H1 (cell line): ENCODE measurements at regions not wholly inside any gene's neighbourhood (a gene's known extent, or its start where the extent isn't known, plus 50 kb on each side); places are given as distances from the start of the nearest gene placed in this dataset.

Source experiments
- CTCF ChIA-PET: fragments of 300-600 bp; sonication (Branson Sonifier 250); formaldehyde crosslinking; loops from one replicate; lab custom pipeline; 2021; ENCODE audit not compliant: partially characterized antibody; lab: Charles Lee
- POLR2A ChIA-PET: fragments of 300-600 bp; sonication (Branson Sonifier 250); formaldehyde crosslinking; loops from one replicate; lab custom pipeline; 2021; ENCODE audit warnings: inconsistent platforms; ENCODE audit not compliant: partially characterized antibody; lab: Charles Lee
- DNase-seq, 2 experiments: peaks; one replicate each; pipeline versions ENCODE4 v3.0.0 to v3.0.0-alpha.2; 2010 to 2022; ENCODE audit warnings: low spot score in 2 of 2, low read depth in 1 of 2, mixed read lengths in 1 of 2
- FAIRE-seq: peaks from 2 replicates; lab custom pipeline; 2011; peaks lifted over from hg19 to GRCh38; lab: Jason Lieb, UNC
- H2AFZ ChIP-seq: 2 replicates; pipeline ENCODE4 v1.8.1; 2012; ENCODE audit warnings: low read length, inconsistent platforms
- H2AK5ac ChIP-seq: 2 replicates; pipeline ENCODE4 v1.6.1; 2013; ENCODE audit warnings: low read depth, low read length
- H2BK120ac ChIP-seq: replicated peaks from 2 replicates; pipeline ENCODE3; 2013; ENCODE audit warnings: low read depth, low read length, inconsistent platforms
- H2BK12ac ChIP-seq: 2 replicates; pipeline ENCODE4 v1.6.1; 2013; ENCODE audit warnings: low read depth, low read length
- H2BK15ac ChIP-seq: 2 replicates; pipeline ENCODE4 v1.6.1; 2013; ENCODE audit warnings: low read length
- H2BK20ac ChIP-seq: 2 replicates; pipeline ENCODE4 v1.6.1; 2013; ENCODE audit warnings: low read length
- H2BK5ac ChIP-seq: 2 replicates; pipeline ENCODE4 v1.6.1; 2013; ENCODE audit warnings: low read depth, low read length
- H3K14ac ChIP-seq: 2 replicates; pipeline ENCODE4 v1.6.1; 2013; ENCODE audit warnings: inconsistent platforms; ENCODE audit not compliant: insufficient read length
- H3K18ac ChIP-seq: 2 replicates; pipeline ENCODE4 v1.6.1; 2013; ENCODE audit warnings: low read length; ENCODE audit errors: extremely low read depth
- H3K23ac ChIP-seq: 2 replicates; pipeline ENCODE4 v1.6.1; 2013; ENCODE audit warnings: inconsistent platforms; ENCODE audit not compliant: insufficient read length
- H3K23me2 ChIP-seq: 2 replicates; pipeline ENCODE4 v1.6.1; 2013; ENCODE audit warnings: low read depth, low read length
- H3K27ac ChIP-seq: 2 replicates; pipeline ENCODE4 v1.6.1; 2011; ENCODE audit warnings: low read depth, low read length, inconsistent platforms
- H3K27me3 ChIP-seq, 4 experiments: replicated peaks in 1 of 4; 1 replicate in 1 of 4; 2 replicates in 3 of 4; pipeline versions ENCODE4 v1.6.1 to v1.8.1; 2011 to 2013; ENCODE audit warnings: low read length in 3 of 4, mild to moderate bottlenecking in 3 of 4, inconsistent platforms in 2 of 4, mixed read lengths in 2 of 4, moderate library complexity in 1 of 4; ENCODE audit not compliant: control insufficient read depth in 3 of 4, insufficient read depth in 3 of 4; ENCODE audit errors: extremely low read depth in 1 of 4
- H3K36me3 ChIP-seq, 4 experiments: 2 replicates each; pipeline versions ENCODE4 v1.6.1 to v1.8.1; 2011 to 2013; ENCODE audit warnings: mild to moderate bottlenecking in 4 of 4, low read length in 3 of 4, moderate library complexity in 2 of 4, control low read depth in 1 of 4, inconsistent platforms in 1 of 4; ENCODE audit not compliant: insufficient read depth in 4 of 4, control insufficient read depth in 2 of 4
- H3K4ac ChIP-seq: replicated peaks from 2 replicates; pipeline ENCODE3; 2013; ENCODE audit warnings: low read length, low read depth, mixed read lengths, inconsistent platforms; ENCODE audit not compliant: insufficient read length
- H3K4me1 ChIP-seq, 4 experiments: replicated peaks in 1 of 4; 1 replicate in 1 of 4; 2 replicates in 3 of 4; pipeline versions ENCODE4 v1.6.1 to v1.8.1; 2011 to 2013; ENCODE audit warnings: low read length in 3 of 4, inconsistent platforms in 2 of 4, mixed read lengths in 1 of 4; ENCODE audit not compliant: insufficient read depth in 4 of 4, control insufficient read depth in 3 of 4
- H3K4me2 ChIP-seq, 2 experiments: 2 replicates each; pipeline versions ENCODE4 v1.6.1 to v1.8.1; 2011 to 2013; ENCODE audit warnings: low read depth in 2 of 2, low read length in 2 of 2, control low read depth in 1 of 2, inconsistent platforms in 1 of 2, mild to moderate bottlenecking in 1 of 2; ENCODE audit not compliant: insufficient read depth in 1 of 2
- H3K4me3 ChIP-seq, 4 experiments: fragments of 200-600, 300-600 bp in 1 of 4; sonication (generic), shearing (Covaris generic), sonication (Bioruptor Twin) in 1 of 4; 2 replicates each; pipeline versions ENCODE4 v1.5.1 to v1.8.1; 2011 to 2016; ENCODE audit warnings: low read length in 4 of 4, low read depth in 3 of 4, control low read depth in 2 of 4, inconsistent platforms in 2 of 4, mild to moderate bottlenecking in 2 of 4, mixed read lengths in 1 of 4, moderate library complexity in 1 of 4; ENCODE audit not compliant: insufficient read depth in 2 of 4; ENCODE audit errors: extremely low read depth in 1 of 4
- H3K56ac ChIP-seq: replicated peaks from 2 replicates; pipeline ENCODE3; 2013; ENCODE audit warnings: low read depth, mild to moderate bottlenecking, mixed read lengths, low read length, inconsistent platforms; ENCODE audit not compliant: insufficient read length
- H3K79me1 ChIP-seq: 2 replicates; pipeline ENCODE4 v1.6.1; 2013; ENCODE audit warnings: low read depth, low read length, control low read depth
- H3K79me2 ChIP-seq, 2 experiments: 2 replicates each; pipeline versions ENCODE4 v1.6.1 to v1.8.1; 2012 to 2013; ENCODE audit warnings: low read length in 2 of 2, mild to moderate bottlenecking in 2 of 2, inconsistent platforms in 1 of 2; ENCODE audit not compliant: insufficient read depth in 2 of 2, control insufficient read depth in 1 of 2
- H3K9ac ChIP-seq, 4 experiments: replicated peaks in 1 of 4; 1 replicate in 1 of 4; 2 replicates in 3 of 4; pipeline versions ENCODE4 v1.6.1 to v1.8.1; 2011 to 2013; ENCODE audit warnings: low read depth in 3 of 4, low read length in 3 of 4, control low read depth in 2 of 4, mild to moderate bottlenecking in 2 of 4, moderate library complexity in 2 of 4, inconsistent platforms in 1 of 4; ENCODE audit errors: extremely low read depth in 1 of 4
- H3K9me3 ChIP-seq, 2 experiments: 2 replicates each; pipeline versions ENCODE4 v1.6.1 to v1.8.1; 2012 to 2013; ENCODE audit warnings: mild to moderate bottlenecking in 2 of 2, moderate library complexity in 2 of 2, control low read depth in 1 of 2, inconsistent platforms in 1 of 2, low read depth in 1 of 2, low read length in 1 of 2, mixed read lengths in 1 of 2; ENCODE audit not compliant: insufficient read depth in 2 of 2
- H4K20me1 ChIP-seq, 2 experiments: replicated peaks in 1 of 2; 2 replicates each; pipeline versions ENCODE3 to v1.8.1; 2011 to 2013; ENCODE audit warnings: inconsistent platforms in 2 of 2, low read length in 2 of 2, mild to moderate bottlenecking in 1 of 2; ENCODE audit not compliant: insufficient read depth in 2 of 2, control insufficient read depth in 1 of 2
- H4K5ac ChIP-seq: 2 replicates; pipeline ENCODE4 v1.6.1; 2013; ENCODE audit warnings: low read length, low read depth, mixed read lengths, inconsistent platforms; ENCODE audit not compliant: insufficient read length
- H4K8ac ChIP-seq: 2 replicates; pipeline ENCODE4 v1.8.0; 2013; ENCODE audit warnings: mild to moderate bottlenecking, moderate library complexity, low read length, inconsistent platforms; ENCODE audit not compliant: insufficient read depth; ENCODE audit errors: extremely low read depth
- H4K91ac ChIP-seq: replicated peaks from 2 replicates; pipeline ENCODE3; 2013; ENCODE audit warnings: low read length, mixed read lengths, inconsistent platforms; ENCODE audit not compliant: insufficient read length
- CBX8 ChIP-seq: fragments of 300-800, 300-1000 bp; sonication (generic); IDR thresholded peaks from 2 replicates; pipeline ENCODE4 v1.7.1; 2016; ENCODE audit warnings: low read depth, low read length, borderline replicate concordance
- E2F6 ChIP-seq: IDR thresholded peaks from 2 replicates; pipeline ENCODE4 v1.6.1; 2012; ENCODE audit warnings: inconsistent platforms
- JUND ChIP-seq: IDR thresholded peaks from 2 replicates; pipeline ENCODE4 v1.6.1; 2011; ENCODE audit warnings: mild to moderate bottlenecking, improper control_type of control experiment, low read length
- KDM4A ChIP-seq: IDR thresholded peaks from one replicate; pipeline ENCODE4 v1.7.1; 2012; ENCODE audit warnings: low read depth, mild to moderate bottlenecking, moderate library complexity, low read length, inconsistent platforms; ENCODE audit not compliant: severe bottlenecking
- NANOG ChIP-seq: IDR thresholded peaks from 2 replicates; pipeline ENCODE4 v1.6.1; 2011; ENCODE audit warnings: low read length, low read depth, mild to moderate bottlenecking, inconsistent platforms; ENCODE audit not compliant: insufficient read depth, poor library complexity, severe bottlenecking
- RBBP5 ChIP-seq: IDR thresholded peaks from 2 replicates; pipeline ENCODE4 v1.7.1; 2012; ENCODE audit warnings: low read depth, mild to moderate bottlenecking, inconsistent platforms, low read length, moderate library complexity, borderline replicate concordance
- ZNF274 ChIP-seq: IDR thresholded peaks from 2 replicates; pipeline ENCODE4 v1.7.0; 2012; ENCODE audit warnings: low read length, borderline replicate concordance; ENCODE audit errors: extremely low read depth

- TF ChIP-seq CBX8 (no peak), RBBP5 (no peak), E2F6 (no peak), KDM4A (no peak), JUND (no peak), NANOG (no peak), ZNF274 (no peak)
- H3K4me1 ChIP-seq: peaks cover 0 to 2% (median 1%) of the 10 kb centered on the region in 4 experiments; a peak in 2 of 7 replicates
- H3K4ac ChIP-seq: no peak overlapping the region
- H3K9ac ChIP-seq: no peak overlapping the region
- no peaks in the 10 kb centered on the region for H3K36me3 ChIP-seq
- H2BK15ac ChIP-seq: no peak overlapping the region
- H4K8ac ChIP-seq: no peak overlapping the region
- no peaks in the 10 kb centered on the region for H3K27me3 ChIP-seq
- H3K56ac ChIP-seq: no peak overlapping the region
- no peak overlapping the region for H3K4me3 ChIP-seq
- no peak for DNase-seq
- no peak for FAIRE-seq
- no peak overlapping the region for H2BK12ac ChIP-seq
- H3K27ac ChIP-seq: no peak overlapping the region
- ChIA-PET POLR2A (no interaction called here), CTCF (interaction anchor here (1.0 kb wide), 1 partner anchor 33 kb away, joined by 3 read pairs; no protein-coding TSS in a partner anchor)
- H2AFZ ChIP-seq: no peak overlapping the region
- H3K79me1 ChIP-seq: no peaks in the 10 kb centered on the region
- no peak overlapping the region for H3K14ac ChIP-seq
- no peak overlapping the region for H2BK20ac ChIP-seq
- no peak overlapping the region for H3K23ac ChIP-seq
- H2BK120ac ChIP-seq: no peak overlapping the region
- no peaks in the 10 kb centered on the region for H3K79me2 ChIP-seq
- H4K91ac ChIP-seq: no peak overlapping the region
- no peak overlapping the region for H4K5ac ChIP-seq
- H3K9me3 ChIP-seq: no peaks in the 10 kb centered on the region
- no peaks in the 10 kb centered on the region for H3K23me2 ChIP-seq
- no peak overlapping the region for H2AK5ac ChIP-seq
- no peak overlapping the region for H3K18ac ChIP-seq
- H4K20me1 ChIP-seq: no peaks in the 10 kb centered on the region
- no peak overlapping the region for H2BK5ac ChIP-seq
- no peak overlapping the region for H3K4me2 ChIP-seq
These were observed 292.5 kb downstream of the TDRD15 start for GRCh38 chr2:21416226-21416625.
